Endothelial cell of umbilical vein (primary cell): ENCODE measurements at regions not wholly inside any gene's neighbourhood (a gene's known extent, or its start where the extent isn't known, plus 50 kb on each side); places are given as distances from the start of the nearest gene placed in this dataset.

Experiments used
- BruUV-seq: library from RNA; stranded (reverse); fragments of 400-500 nt; replicated peaks from 2 replicates; lab custom pipeline; 2021; lab: Mats Ljungman, UMichigan
- CTCF ChIA-PET: fragments of 300-600, 350-600 bp; sonication (Branson Sonifier 250); formaldehyde crosslinking; loops from one replicate; lab custom pipeline; 2021; ENCODE audit warnings: antibody characterized with exemption, inconsistent platforms; lab: Charles Lee
- POLR2A ChIA-PET: fragments of 300-600, 350-600 bp; sonication (Branson Sonifier 250); formaldehyde crosslinking; loops from one replicate; lab custom pipeline; 2021; ENCODE audit warnings: antibody characterized with exemption, inconsistent platforms; lab: Charles Lee
- DNase-seq: peaks from one replicate; pipeline ENCODE4 v3.0.0-alpha.2; 2011; ENCODE audit warnings: low read depth, low spot score
- FAIRE-seq: peaks from 2 replicates; lab custom pipeline; 2011; peaks lifted over from hg19 to GRCh38; lab: Jason Lieb, UNC
- H2AFZ ChIP-seq: 2 replicates; pipeline ENCODE4 v1.6.0; 2012; ENCODE audit warnings: low read depth, low read length, control low read depth, inconsistent platforms
- H3K27ac ChIP-seq: 2 replicates; pipeline ENCODE4 v1.5.1; 2011; ENCODE audit warnings: low read depth, mild to moderate bottlenecking, control low read depth, low read length, moderate library complexity; ENCODE audit not compliant: insufficient read depth
- H3K27me3 ChIP-seq, 2 experiments: 2 replicates each; pipeline versions ENCODE4 v1.6.0 to v1.6.1; 2011; ENCODE audit warnings: low read length in 2 of 2, mixed read lengths in 1 of 2; ENCODE audit not compliant: control insufficient read depth in 2 of 2, insufficient read depth in 2 of 2
- H3K36me3 ChIP-seq, 2 experiments: 2 replicates in 1 of 2; 3 replicates in 1 of 2; pipeline ENCODE4 v1.5.1; 2011; ENCODE audit warnings: low read length in 2 of 2, mild to moderate bottlenecking in 1 of 2, moderate library complexity in 1 of 2; ENCODE audit not compliant: control insufficient read depth in 2 of 2, insufficient read depth in 2 of 2; ENCODE audit errors: extremely low read depth in 1 of 2
- H3K4me1 ChIP-seq: 3 replicates; pipeline ENCODE4 v1.5.1; 2011; ENCODE audit warnings: mild to moderate bottlenecking, low read length; ENCODE audit not compliant: control insufficient read depth, insufficient read depth; ENCODE audit errors: extremely low read depth
- H3K4me2 ChIP-seq: 2 replicates; pipeline ENCODE4 v1.6.1; 2011; ENCODE audit warnings: low read length, control low read depth, mixed read lengths; ENCODE audit not compliant: insufficient read depth
- H3K4me3 ChIP-seq, 3 experiments: fragments of 200-600 bp in 1 of 3; sonication (generic), shearing (Covaris generic) in 1 of 3; replicated peaks in 1 of 3; 2 replicates each; pipeline ENCODE4 v1.5.1; 2011 to 2016; ENCODE audit warnings: control low read depth in 3 of 3, low read length in 3 of 3, mild to moderate bottlenecking in 2 of 3, inconsistent platforms in 1 of 3, low read depth in 1 of 3, moderate library complexity in 1 of 3; ENCODE audit not compliant: insufficient read depth in 1 of 3
- H3K79me2 ChIP-seq: 2 replicates; pipeline ENCODE4 v1.6.0; 2012; ENCODE audit warnings: low read length, inconsistent platforms; ENCODE audit not compliant: control insufficient read depth, insufficient read depth
- H3K9ac ChIP-seq: replicated peaks from 2 replicates; pipeline ENCODE3; 2011; ENCODE audit warnings: low read length, control low read depth; ENCODE audit not compliant: insufficient read depth; ENCODE audit errors: extremely low read depth
- H3K9me1 ChIP-seq: replicated peaks from 3 replicates; pipeline ENCODE4 v1.6.0; 2011; ENCODE audit warnings: mild to moderate bottlenecking, low read length; ENCODE audit not compliant: control insufficient read depth, insufficient read depth; ENCODE audit errors: extremely low read depth
- H3K9me3 ChIP-seq: replicated peaks from 2 replicates; pipeline ENCODE4 v1.5.1; 2012; ENCODE audit warnings: low read length, inconsistent platforms; ENCODE audit not compliant: control insufficient read depth, insufficient read depth
- H4K20me1 ChIP-seq: replicated peaks from 2 replicates; pipeline ENCODE3; 2011; ENCODE audit warnings: mild to moderate bottlenecking, low read length; ENCODE audit not compliant: control insufficient read depth, insufficient read depth; ENCODE audit errors: extremely low read depth
- CTCF ChIP-seq, 2 donors: IDR thresholded peaks; 1 replicate in 1 of 2; 2 replicates in 1 of 2; pipeline ENCODE4 v1.5.1; 2011; ENCODE audit warnings: low read length in 2 of 2, mild to moderate bottlenecking in 2 of 2, moderate library complexity in 2 of 2, control low read depth in 1 of 2, inconsistent platforms in 1 of 2, low read depth in 1 of 2; ENCODE audit not compliant: insufficient read depth in 1 of 2; ENCODE audit errors: extremely low read depth in 1 of 2
- EZH2 ChIP-seq: IDR thresholded peaks from 2 replicates; pipeline ENCODE4 v1.6.1; 2012; ENCODE audit warnings: borderline replicate concordance, low read depth, mild to moderate bottlenecking, moderate library complexity, low read length, inconsistent platforms; ENCODE audit not compliant: severe bottlenecking
- FOS ChIP-seq: IDR thresholded peaks from 2 replicates; pipeline ENCODE4 v1.6.1; 2011; ENCODE audit warnings: mild to moderate bottlenecking, low read length, moderate library complexity, borderline replicate concordance; ENCODE audit not compliant: insufficient read depth
- GATA2 ChIP-seq: IDR thresholded peaks from 2 replicates; pipeline ENCODE4 v1.7.0; 2011; ENCODE audit warnings: low read depth, mild to moderate bottlenecking, moderate library complexity, mixed read lengths, low read length; ENCODE audit not compliant: insufficient read length, insufficient read depth
- JUN ChIP-seq: IDR thresholded peaks from 2 replicates; pipeline ENCODE4 v1.6.1; 2011; ENCODE audit warnings: borderline replicate concordance, low read depth; ENCODE audit not compliant: insufficient read length, insufficient read depth
- MAX ChIP-seq: IDR thresholded peaks from 2 replicates; pipeline ENCODE4 v1.6.1; 2011; ENCODE audit not compliant: insufficient read depth, insufficient read length
- MYC ChIP-seq: IDR thresholded peaks from one replicate; pipeline ENCODE4 v1.6.1; 2011; ENCODE audit warnings: mild to moderate bottlenecking, low read depth, low read length
- POLR2A ChIP-seq: IDR thresholded peaks from 2 replicates; pipeline ENCODE4 v1.6.1; 2012; ENCODE audit warnings: low read depth, mild to moderate bottlenecking, control low read depth, low read length
- POLR2AphosphoS5 ChIP-seq: IDR thresholded peaks from 2 replicates; pipeline ENCODE4 v1.6.1; 2012; ENCODE audit warnings: low read depth, mild to moderate bottlenecking, control low read depth, low read length, moderate library complexity; ENCODE audit not compliant: insufficient read depth
- dilution Hi-C: fragments of 300-500 bp; cut with MboI; formaldehyde crosslinking; loops from one replicate; pipeline ENCODE4 v1.15.0; 2019; ENCODE audit warnings: low sequenced_read_pairs; ENCODE audit not compliant: extremely low pct_ligation_motif_present
- intact Hi-C: fragments of 100-400 bp; cut with micrococcal nuclease; formaldehyde crosslinking; loops from one replicate; pipeline ENCODE4 v1.10.0; 2022

GRCh38 chr1:213416461-213417224 lies 365.6 kb downstream of the RPS6KC1 start:
- FAIRE-seq: no peak
- Histone ChIP-seq H3K9me1 (no peaks in the 10 kb centered on the region), H2AFZ (no peak overlapping the region), H4K20me1 (no peaks in the 10 kb centered on the region), H3K36me3 (no peaks in the 10 kb centered on the region), H3K27me3 (no peaks in the 10 kb centered on the region), H3K9me3 (no peaks in the 10 kb centered on the region), H3K4me1 (no peaks in the 10 kb centered on the region), H3K27ac (no peak overlapping the region), H3K4me3 (no peak overlapping the region), H3K9ac (no peak overlapping the region), H3K79me2 (no peaks in the 10 kb centered on the region), H3K4me2 (no peak overlapping the region)
- intact Hi-C loops: no loop called here
- CTCF ChIA-PET: interaction anchor here (0.7 kb wide), 1 partner anchor 26 kb away, joined by 3 read pairs; no protein-coding TSS in a partner anchor
- DNase-seq: no peak
- no TSS peak for BruUV-seq
- dilution Hi-C loops: no loop called here
- POLR2A ChIA-PET: no interaction called here
- TF ChIP-seq EZH2 (no peak), POLR2AphosphoS5 (no peak)

GRCh38 chr1:213417225-213417820 lies 366.3 kb downstream of the RPS6KC1 start:
- no TSS peak for BruUV-seq
- Histone ChIP-seq H4K20me1 (no peaks in the 10 kb centered on the region), H3K36me3 (no peaks in the 10 kb centered on the region), H3K27me3 (no peaks in the 10 kb centered on the region), H2AFZ (no peak overlapping the region), H3K9me3 (no peaks in the 10 kb centered on the region), H3K27ac (no peak overlapping the region), H3K9ac (no peak overlapping the region), H3K4me3 (no peak overlapping the region), H3K9me1 (no peaks in the 10 kb centered on the region), H3K4me2 (no peak overlapping the region), H3K4me1 (no peaks in the 10 kb centered on the region), H3K79me2 (no peaks in the 10 kb centered on the region)
- ChIA-PET CTCF (interaction anchor here (0.7 kb wide), 1 partner anchor 25 kb away, joined by 3 read pairs; no protein-coding TSS in a partner anchor), POLR2A (no interaction called here)
- no peak for TF ChIP-seq FOS
- no peak for TF ChIP-seq GATA2
- TF ChIP-seq CTCF (IDR thresholded peaks at IDR 0.05; ENCODE audit: extremely low read depth in 1 of 2, insufficient read depth in 1 of 2, low read depth in 1 of 2, low read length in 2 of 2): no peak
- TF ChIP-seq MYC: no peak
- TF ChIP-seq EZH2: no peak
- TF ChIP-seq POLR2AphosphoS5: no peak
- no peak for TF ChIP-seq MAX
- no peak for TF ChIP-seq JUN
- no peak for TF ChIP-seq POLR2A
- FAIRE-seq: no peak
- no peak for DNase-seq
- intact Hi-C loops (no loop called here), dilution Hi-C loops (no loop called here)
